GM10266 (cell line): ENCODE measurements at regions not wholly inside any gene's neighbourhood (a gene's known extent, or its start where the extent isn't known, plus 50 kb on each side); places are given as distances from the start of the nearest gene placed in this dataset.

Experiments
- DNase-seq: peaks from one replicate; pipeline ENCODE4 v3.0.0; 2012; ENCODE audit errors: extremely low spot score
- TF ChIP-seq, protein P1 (sequence below): IDR thresholded peaks from 2 replicates; pipeline ENCODE4 v1.5.1; 2012; ENCODE audit warnings: mild to moderate bottlenecking, low read depth; ENCODE audit not compliant: control insufficient read depth, insufficient read depth; ENCODE audit errors: missing control alignments

DNA sequence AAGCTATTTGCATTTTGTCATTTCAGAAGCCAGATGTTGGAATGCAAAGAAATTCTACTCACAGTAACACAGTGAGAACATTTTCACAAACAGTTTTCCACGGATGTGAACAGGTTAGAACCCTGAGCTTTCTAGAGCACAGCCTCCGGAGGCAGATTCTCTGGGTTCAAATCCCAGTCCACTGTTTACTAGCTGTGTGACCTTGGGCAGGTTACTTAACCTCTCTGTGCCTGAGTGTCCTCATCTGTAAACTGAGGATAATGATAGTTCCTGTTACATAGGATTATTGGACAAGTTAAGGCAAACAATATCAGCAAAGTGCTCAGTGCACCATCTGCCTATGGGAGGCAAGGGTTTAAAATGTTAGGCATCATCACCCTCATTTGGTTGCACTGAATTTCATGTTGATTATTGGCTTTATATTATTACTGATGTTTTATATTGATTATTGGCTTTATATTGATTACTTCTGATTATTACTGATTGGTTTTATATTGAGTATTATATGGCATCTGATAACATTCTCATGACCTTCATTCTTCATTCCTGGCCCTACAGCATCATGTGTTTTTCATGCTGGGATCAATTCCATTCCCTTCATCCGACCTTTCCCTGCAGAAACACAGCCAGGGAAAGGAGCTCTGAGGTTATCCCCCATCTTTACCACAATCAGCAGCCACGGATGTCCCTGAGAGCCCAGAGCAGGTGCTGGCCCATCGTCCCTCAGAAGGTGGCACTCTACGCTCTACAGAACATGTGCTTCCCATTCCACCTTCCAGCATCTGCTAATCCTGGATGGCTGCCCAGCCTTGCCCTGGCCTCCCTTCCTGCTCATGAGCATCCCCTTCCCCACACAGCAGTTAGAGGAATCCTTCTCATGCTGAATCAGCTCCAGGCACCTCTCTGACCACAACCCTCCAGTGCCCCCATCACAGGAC lies 283.1 kb downstream of the PREX1 start:
- TF ChIP-seq, protein P1, sequence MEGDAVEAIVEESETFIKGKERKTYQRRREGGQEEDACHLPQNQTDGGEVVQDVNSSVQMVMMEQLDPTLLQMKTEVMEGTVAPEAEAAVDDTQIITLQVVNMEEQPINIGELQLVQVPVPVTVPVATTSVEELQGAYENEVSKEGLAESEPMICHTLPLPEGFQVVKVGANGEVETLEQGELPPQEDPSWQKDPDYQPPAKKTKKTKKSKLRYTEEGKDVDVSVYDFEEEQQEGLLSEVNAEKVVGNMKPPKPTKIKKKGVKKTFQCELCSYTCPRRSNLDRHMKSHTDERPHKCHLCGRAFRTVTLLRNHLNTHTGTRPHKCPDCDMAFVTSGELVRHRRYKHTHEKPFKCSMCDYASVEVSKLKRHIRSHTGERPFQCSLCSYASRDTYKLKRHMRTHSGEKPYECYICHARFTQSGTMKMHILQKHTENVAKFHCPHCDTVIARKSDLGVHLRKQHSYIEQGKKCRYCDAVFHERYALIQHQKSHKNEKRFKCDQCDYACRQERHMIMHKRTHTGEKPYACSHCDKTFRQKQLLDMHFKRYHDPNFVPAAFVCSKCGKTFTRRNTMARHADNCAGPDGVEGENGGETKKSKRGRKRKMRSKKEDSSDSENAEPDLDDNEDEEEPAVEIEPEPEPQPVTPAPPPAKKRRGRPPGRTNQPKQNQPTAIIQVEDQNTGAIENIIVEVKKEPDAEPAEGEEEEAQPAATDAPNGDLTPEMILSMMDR, result no peak
- no peak for DNase-seq

- DNase-seq, result peak; percentile 61
- TF ChIP-seq, protein P1, result no peak
These were observed 286.2 kb downstream of the PREX1 start for GRCh38 chr20:48541581-48542071.

DNA sequence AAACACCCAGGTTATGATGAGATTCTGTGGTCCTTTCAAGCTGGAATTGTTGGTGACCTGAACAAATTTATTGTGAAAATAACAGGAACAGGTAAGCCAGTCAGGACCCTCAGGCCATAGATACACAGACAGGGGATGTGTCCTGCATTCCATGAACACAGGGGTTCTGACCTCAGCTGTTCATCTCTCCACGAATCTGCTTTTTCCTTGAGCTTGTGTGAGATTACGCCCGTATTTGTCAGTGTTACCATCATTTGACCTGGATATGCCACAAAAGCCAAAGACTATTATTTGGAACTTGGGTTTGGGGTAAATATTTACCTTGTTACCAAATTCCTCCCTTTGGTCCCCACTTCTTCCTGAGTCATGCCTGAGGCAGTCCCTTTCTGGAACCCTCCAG lies 288.9 kb downstream of the PREX1 start:
- no peak for DNase-seq

GRCh38 chr20:48538058-48538825 lies 289.6 kb downstream of the PREX1 start:
- no peak for DNase-seq
- TF ChIP-seq, protein P1, result no peak

More for the DNA sequence above, 288.9 kb downstream of the PREX1 start:
- TF ChIP-seq, protein P1, result no peak

DNA sequence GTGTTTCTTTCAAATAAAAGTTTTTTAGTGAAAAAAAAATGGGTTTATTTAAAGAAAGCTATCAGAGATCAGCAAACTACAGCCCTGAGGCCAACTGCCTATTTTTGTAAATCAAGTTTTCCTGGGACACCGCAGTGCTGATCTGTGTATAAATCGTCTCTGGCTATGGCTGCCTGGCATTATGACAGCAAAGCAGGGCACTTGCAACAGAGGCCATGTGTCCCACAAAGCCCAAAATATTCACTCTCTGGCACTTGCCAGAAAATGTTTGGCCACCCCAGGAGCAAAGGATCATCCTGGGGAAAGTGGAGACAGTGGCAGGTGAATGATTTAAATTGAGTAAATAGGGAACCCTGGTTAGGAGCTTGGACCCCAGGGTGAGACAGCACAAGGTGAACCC lies 291.6 kb downstream of the PREX1 start:
- TF ChIP-seq, protein P1, result no peak
- no peak for DNase-seq

DNA sequence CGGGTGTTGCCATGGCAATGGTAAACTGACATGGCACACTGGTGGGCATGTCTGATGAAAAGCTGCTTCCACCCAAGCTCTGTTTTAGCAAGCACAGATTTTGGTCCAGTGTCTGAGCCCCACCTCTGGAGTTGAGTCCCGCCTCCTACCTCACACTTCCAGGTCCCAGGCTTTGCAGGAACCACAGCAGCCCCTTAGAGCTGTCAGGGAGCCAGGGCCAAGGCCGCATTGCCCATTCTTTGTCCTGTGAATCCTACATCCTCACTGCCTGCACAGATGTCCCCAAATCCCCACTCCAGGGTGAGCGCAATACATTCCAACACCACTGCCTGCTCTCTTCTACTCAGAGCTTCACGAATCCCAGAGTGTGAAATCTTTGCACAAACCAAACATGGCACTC lies 292.2 kb downstream of the PREX1 start:
- TF ChIP-seq, protein P1, result no peak
- no peak for DNase-seq
